ENCODE measurements at regions not wholly inside any gene's neighbourhood (a gene's known extent, or its start where the extent isn't known, plus 50 kb on each side); places are given as distances from the start of the nearest gene placed in this dataset.

GRCh38 chr9:29826421-29826820 lies 2253.1 kb upstream of the C9orf72 start:
- TF ChIP-seq CTCF (IDR thresholded peaks at IDR 0.05) (no peak), POLR2AphosphoS5 (IDR thresholded peaks at IDR 0.05; ENCODE audit: low read depth, low read length) (no peak), SIN3A (IDR thresholded peaks at IDR 0.05; ENCODE audit: borderline replicate concordance, insufficient read depth, low read depth, low read length) (no peak), REST (IDR thresholded peaks at IDR 0.05; ENCODE audit: insufficient read depth in 1 of 2, low read depth in 2 of 2, low read length in 1 of 2) (no peak), TCF7L2 (IDR thresholded peaks at IDR 0.05; ENCODE audit: low read depth, low read length) (no peak)
